ENCODE measurements at regions not wholly inside any gene's neighbourhood (a gene's known extent, or its start where the extent isn't known, plus 50 kb on each side); places are given as distances from the start of the nearest gene placed in this dataset.

GRCh38 chr7:118575393-118575948 is 351.0 kb downstream of the ANKRD7 start:
- no peaks in the 10 kb centered on the region for H3K9me3 ChIP-seq (ENCODE audit: insufficient read depth, low read length)

GRCh38 chr7:118580743-118581382 is 356.4 kb downstream of the ANKRD7 start:
- TF ChIP-seq EZH2phosphoT487 (IDR thresholded peaks at IDR 0.05; ENCODE audit: low read depth): no peak
- TF ChIP-seq CTCF (IDR thresholded peaks at IDR 0.05; ENCODE audit: low read depth, low read length): no peak
- Histone ChIP-seq H3K4me3 (ENCODE audit: low read length) (no peak overlapping the region), H2AFZ (ENCODE audit: low read depth, low read length) (no peak overlapping the region), H3K4me2 (ENCODE audit: low read length) (no peak overlapping the region), H3K4me1 (ENCODE audit: low read length) (peaks cover 9% of the 10 kb centered on the region; the same call in 1 of the 2 replicates), H3K27me3 (ENCODE audit: low read depth, low read length) (no peaks in the 10 kb centered on the region), H4K20me1 (ENCODE audit: insufficient read depth, low read length) (no peaks in the 10 kb centered on the region), H3K27ac (ENCODE audit: low read length) (no peak overlapping the region), H3K36me3 (replicated peaks; ENCODE audit: low read depth, low read length) (peaks cover 3% of the 10 kb centered on the region), H3K79me2 (ENCODE audit: low read length) (no peaks in the 10 kb centered on the region), H3K9me3 (ENCODE audit: insufficient read depth, low read length) (no peaks in the 10 kb centered on the region), H3K9ac (ENCODE audit: low read length) (no peak overlapping the region)

More at GRCh38 chr7:118575393-118575948, 351.0 kb downstream of the ANKRD7 start:
- H3K4me3 ChIP-seq (ENCODE audit: low read length): no peak overlapping the region
- TF ChIP-seq CTCF (IDR thresholded peaks at IDR 0.05; ENCODE audit: low read depth, low read length): no peak
- no peak for TF ChIP-seq EZH2phosphoT487 (IDR thresholded peaks at IDR 0.05; ENCODE audit: low read depth)
- no peaks in the 10 kb centered on the region for H4K20me1 ChIP-seq (ENCODE audit: insufficient read depth, low read length)
- H3K27me3 ChIP-seq (ENCODE audit: low read depth, low read length): no peaks in the 10 kb centered on the region
- H3K79me2 ChIP-seq (ENCODE audit: low read length): no peaks in the 10 kb centered on the region
- peaks cover 10% of the 10 kb centered on the region for H3K4me1 ChIP-seq (ENCODE audit: low read length)
- H3K4me2 ChIP-seq (ENCODE audit: low read length): no peak overlapping the region
- no peak overlapping the region for H2AFZ ChIP-seq (ENCODE audit: low read depth, low read length)
- H3K27ac ChIP-seq (ENCODE audit: low read length): no peak overlapping the region
- H3K36me3 ChIP-seq (replicated peaks; ENCODE audit: low read depth, low read length): no peaks in the 10 kb centered on the region
- no peak overlapping the region for H3K9ac ChIP-seq (ENCODE audit: low read length)

- H3K4me1 ChIP-seq (ENCODE audit: low read length): peaks cover 9% of the 10 kb centered on the region; the same call in 1 of the 2 replicates
- no peaks in the 10 kb centered on the region for H3K9me3 ChIP-seq (ENCODE audit: insufficient read depth, low read length)
- H3K27ac ChIP-seq (ENCODE audit: low read length): no peak overlapping the region
- no peaks in the 10 kb centered on the region for H4K20me1 ChIP-seq (ENCODE audit: insufficient read depth, low read length)
- H3K4me2 ChIP-seq (ENCODE audit: low read length): no peak overlapping the region
- H2AFZ ChIP-seq (ENCODE audit: low read depth, low read length): no peak overlapping the region
- H3K4me3 ChIP-seq (ENCODE audit: low read length): no peak overlapping the region
- TF ChIP-seq EZH2phosphoT487 (IDR thresholded peaks at IDR 0.05; ENCODE audit: low read depth) (no peak), CTCF (IDR thresholded peaks at IDR 0.05; ENCODE audit: low read depth, low read length) (no peak)
- H3K79me2 ChIP-seq (ENCODE audit: low read length): no peaks in the 10 kb centered on the region
- H3K27me3 ChIP-seq (ENCODE audit: low read depth, low read length): no peaks in the 10 kb centered on the region
- no peak overlapping the region for H3K9ac ChIP-seq (ENCODE audit: low read length)
- H3K36me3 ChIP-seq (replicated peaks; ENCODE audit: low read depth, low read length): peaks cover 3% of the 10 kb centered on the region
Measured at GRCh38 chr7:118583641-118584040, 359.1 kb downstream of the ANKRD7 start.

- Histone ChIP-seq H3K4me2 (ENCODE audit: low read length) (no peak overlapping the region), H4K20me1 (ENCODE audit: insufficient read depth, low read length) (no peaks in the 10 kb centered on the region), H3K9ac (ENCODE audit: low read length) (no peak overlapping the region), H3K9me3 (ENCODE audit: insufficient read depth, low read length) (no peaks in the 10 kb centered on the region), H3K79me2 (ENCODE audit: low read length) (no peaks in the 10 kb centered on the region), H2AFZ (ENCODE audit: low read depth, low read length) (no peak overlapping the region), H3K4me1 (ENCODE audit: low read length) (peaks cover 9% of the 10 kb centered on the region; the same call in 1 of the 2 replicates), H3K27ac (ENCODE audit: low read length) (no peak overlapping the region), H3K4me3 (ENCODE audit: low read length) (no peak overlapping the region), H3K27me3 (ENCODE audit: low read depth, low read length) (no peaks in the 10 kb centered on the region), H3K36me3 (replicated peaks; ENCODE audit: low read depth, low read length) (peaks cover 3% of the 10 kb centered on the region)
- TF ChIP-seq CTCF (IDR thresholded peaks at IDR 0.05; ENCODE audit: low read depth, low read length): no peak
- no peak for TF ChIP-seq EZH2phosphoT487 (IDR thresholded peaks at IDR 0.05; ENCODE audit: low read depth)
Measured at GRCh38 chr7:118586248-118586647, 361.7 kb downstream of the ANKRD7 start.

All from OCI-LY3 (cell line).